ENCODE measurements at regions not wholly inside any gene's neighbourhood (a gene's known extent, or its start where the extent isn't known, plus 50 kb on each side); places are given as distances from the start of the nearest gene placed in this dataset.

- H3K4me3 Mint-ChIP-seq (ENCODE audit: unreplicated experiment), result no peak overlapping the region
Observed at GRCh38 chr10:117868151-117868550, 178.6 kb downstream of the RAB11FIP2 start.

DNA sequence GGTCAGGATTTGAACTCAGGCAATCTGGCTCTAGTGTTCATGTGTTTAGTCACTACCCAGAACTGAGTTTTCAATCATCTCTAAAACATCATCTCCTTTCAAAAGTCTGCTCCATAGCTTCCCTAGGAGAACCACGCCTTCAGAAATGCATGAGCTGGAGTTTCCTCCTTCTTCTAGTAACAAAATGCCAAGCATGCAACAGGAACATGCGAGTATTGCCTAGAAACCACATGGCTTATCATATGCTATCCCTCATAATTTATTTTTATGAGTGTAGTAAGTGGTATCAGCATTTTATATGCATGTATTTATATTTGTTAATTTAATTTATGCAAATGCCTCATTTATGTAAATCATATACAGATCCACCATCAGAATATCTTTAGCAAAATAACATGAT is 170.9 kb downstream of the RAB11FIP2 start:
- no peak for DNase-seq (ENCODE audit: low spot score)
- TF ChIP-seq, protein P1, sequence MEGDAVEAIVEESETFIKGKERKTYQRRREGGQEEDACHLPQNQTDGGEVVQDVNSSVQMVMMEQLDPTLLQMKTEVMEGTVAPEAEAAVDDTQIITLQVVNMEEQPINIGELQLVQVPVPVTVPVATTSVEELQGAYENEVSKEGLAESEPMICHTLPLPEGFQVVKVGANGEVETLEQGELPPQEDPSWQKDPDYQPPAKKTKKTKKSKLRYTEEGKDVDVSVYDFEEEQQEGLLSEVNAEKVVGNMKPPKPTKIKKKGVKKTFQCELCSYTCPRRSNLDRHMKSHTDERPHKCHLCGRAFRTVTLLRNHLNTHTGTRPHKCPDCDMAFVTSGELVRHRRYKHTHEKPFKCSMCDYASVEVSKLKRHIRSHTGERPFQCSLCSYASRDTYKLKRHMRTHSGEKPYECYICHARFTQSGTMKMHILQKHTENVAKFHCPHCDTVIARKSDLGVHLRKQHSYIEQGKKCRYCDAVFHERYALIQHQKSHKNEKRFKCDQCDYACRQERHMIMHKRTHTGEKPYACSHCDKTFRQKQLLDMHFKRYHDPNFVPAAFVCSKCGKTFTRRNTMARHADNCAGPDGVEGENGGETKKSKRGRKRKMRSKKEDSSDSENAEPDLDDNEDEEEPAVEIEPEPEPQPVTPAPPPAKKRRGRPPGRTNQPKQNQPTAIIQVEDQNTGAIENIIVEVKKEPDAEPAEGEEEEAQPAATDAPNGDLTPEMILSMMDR (IDR thresholded peaks at IDR 0.05), result no peak
- Mint-ChIP-seq H3K27me3 (ENCODE audit: low read depth) (peaks cover 4% of the 10 kb centered on the region), H3K4me1 (ENCODE audit: low read depth) (no peaks in the 10 kb centered on the region), H3K9me3 (ENCODE audit: low read depth) (no peaks in the 10 kb centered on the region), H3K4me3 (ENCODE audit: unreplicated experiment) (no peak overlapping the region), H3K36me3 (ENCODE audit: low read depth) (no peaks in the 10 kb centered on the region), H3K27ac (ENCODE audit: unreplicated experiment) (no peak overlapping the region)

More at GRCh38 chr10:117868151-117868550, 178.6 kb downstream of the RAB11FIP2 start:
- H3K27me3 Mint-ChIP-seq (ENCODE audit: low read depth), result peaks cover 15% of the 10 kb centered on the region
- H3K36me3 Mint-ChIP-seq (ENCODE audit: low read depth), result no peaks in the 10 kb centered on the region
- no peak overlapping the region for H3K27ac Mint-ChIP-seq (ENCODE audit: unreplicated experiment)
- TF ChIP-seq, protein P1 (IDR thresholded peaks at IDR 0.05), result no peak
- no peak for DNase-seq (ENCODE audit: low spot score)
- H3K9me3 Mint-ChIP-seq (ENCODE audit: low read depth), result no peaks in the 10 kb centered on the region
- H3K4me1 Mint-ChIP-seq (ENCODE audit: low read depth), result no peaks in the 10 kb centered on the region

- no peak overlapping the region for H3K27ac Mint-ChIP-seq (ENCODE audit: unreplicated experiment)
- TF ChIP-seq, protein P1 (IDR thresholded peaks at IDR 0.05), result no peak
- H3K9me3 Mint-ChIP-seq (ENCODE audit: low read depth), result no peaks in the 10 kb centered on the region
- no peak for DNase-seq (ENCODE audit: low spot score)
- no peak overlapping the region for H3K4me3 Mint-ChIP-seq (ENCODE audit: unreplicated experiment)
- H3K4me1 Mint-ChIP-seq (ENCODE audit: low read depth), result no peaks in the 10 kb centered on the region
- H3K36me3 Mint-ChIP-seq (ENCODE audit: low read depth), result no peaks in the 10 kb centered on the region
- peaks cover 4% of the 10 kb centered on the region for H3K27me3 Mint-ChIP-seq (ENCODE audit: low read depth)
Observed at GRCh38 chr10:117876210-117876609, 170.5 kb downstream of the RAB11FIP2 start.

- TF ChIP-seq, protein P1 (IDR thresholded peaks at IDR 0.05), result no peak
- no peak overlapping the region for H3K27ac Mint-ChIP-seq (ENCODE audit: unreplicated experiment)
- H3K9me3 Mint-ChIP-seq (ENCODE audit: low read depth), result no peaks in the 10 kb centered on the region
- DNase-seq (ENCODE audit: low spot score), result no peak
- H3K27me3 Mint-ChIP-seq (ENCODE audit: low read depth), result no peaks in the 10 kb centered on the region
- H3K36me3 Mint-ChIP-seq (ENCODE audit: low read depth), result no peaks in the 10 kb centered on the region
- H3K4me1 Mint-ChIP-seq (ENCODE audit: low read depth), result no peaks in the 10 kb centered on the region
- no peak overlapping the region for H3K4me3 Mint-ChIP-seq (ENCODE audit: unreplicated experiment)
Observed at GRCh38 chr10:117878626-117879025, 168.1 kb downstream of the RAB11FIP2 start.

- no peak overlapping the region for H3K27ac Mint-ChIP-seq (ENCODE audit: unreplicated experiment)
Observed at GRCh38 chr10:117884093-117884492, 162.6 kb downstream of the RAB11FIP2 start.

More at GRCh38 chr10:117884093-117884492, 162.6 kb downstream of the RAB11FIP2 start:
- Mint-ChIP-seq H3K4me1 (ENCODE audit: low read depth) (no peaks in the 10 kb centered on the region), H3K4me3 (ENCODE audit: unreplicated experiment) (no peak overlapping the region), H3K9me3 (ENCODE audit: low read depth) (peaks cover 3% of the 10 kb centered on the region), H3K36me3 (ENCODE audit: low read depth) (no peaks in the 10 kb centered on the region), H3K27me3 (ENCODE audit: low read depth) (peaks cover 1% of the 10 kb centered on the region)
- TF ChIP-seq, protein P1 (IDR thresholded peaks at IDR 0.05), result no peak
- DNase-seq (ENCODE audit: low spot score), result no peak
